ENCODE measurements at regions not wholly inside any gene's neighbourhood (a gene's known extent, or its start where the extent isn't known, plus 50 kb on each side); places are given as distances from the start of the nearest gene placed in this dataset.
"Not testable (repeated sequence)": the region's sequence is repeated elsewhere in the genome, so short reads cannot be mapped to it uniquely, and the experiment has no call there.

DNA sequence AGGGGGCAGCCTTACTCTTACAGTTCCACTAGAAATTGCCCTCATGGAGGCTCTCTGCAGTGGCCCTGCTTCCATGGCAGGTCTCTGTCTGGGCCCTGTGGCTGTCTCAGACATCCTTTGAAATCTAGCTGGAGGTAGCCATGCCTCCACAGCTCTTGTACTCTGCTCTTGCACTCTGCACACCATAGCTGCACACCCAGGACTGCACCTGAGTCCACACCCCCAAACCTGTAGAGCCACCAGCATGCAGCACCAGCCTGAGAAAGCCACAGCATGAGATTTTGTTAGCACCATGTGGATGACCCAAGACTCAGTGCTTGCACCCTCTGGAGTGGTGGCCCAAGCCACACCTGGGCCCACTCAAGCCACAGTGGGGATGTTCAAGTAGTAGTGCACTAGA lies 376.2 kb upstream of the RND3 start:
- no peak for DNase-seq (ENCODE audit: low read depth in 4 of 4, low spot score in 2 of 4)

DNA sequence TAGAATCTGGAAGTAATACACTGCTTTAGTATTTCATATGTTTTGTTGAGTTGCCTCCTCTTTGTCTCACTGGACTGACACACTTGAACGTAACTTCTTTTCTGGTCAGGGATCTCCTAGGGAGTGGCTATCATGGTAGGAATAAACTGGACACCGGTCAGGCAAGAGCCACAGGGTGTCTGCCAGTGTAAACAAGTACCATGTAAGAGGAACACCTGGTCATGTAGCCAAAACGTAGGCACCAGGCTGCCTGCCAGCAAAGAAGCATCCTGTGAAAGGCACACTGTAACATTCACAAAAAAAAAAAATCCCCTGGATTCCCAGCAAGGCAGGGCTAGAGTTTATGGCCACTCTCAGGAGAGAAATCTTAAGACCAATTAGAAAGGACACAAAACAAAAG lies 372.8 kb upstream of the RND3 start:
- DNase-seq (ENCODE audit: low read depth in 4 of 4, low spot score in 2 of 4), result no peak

DNA sequence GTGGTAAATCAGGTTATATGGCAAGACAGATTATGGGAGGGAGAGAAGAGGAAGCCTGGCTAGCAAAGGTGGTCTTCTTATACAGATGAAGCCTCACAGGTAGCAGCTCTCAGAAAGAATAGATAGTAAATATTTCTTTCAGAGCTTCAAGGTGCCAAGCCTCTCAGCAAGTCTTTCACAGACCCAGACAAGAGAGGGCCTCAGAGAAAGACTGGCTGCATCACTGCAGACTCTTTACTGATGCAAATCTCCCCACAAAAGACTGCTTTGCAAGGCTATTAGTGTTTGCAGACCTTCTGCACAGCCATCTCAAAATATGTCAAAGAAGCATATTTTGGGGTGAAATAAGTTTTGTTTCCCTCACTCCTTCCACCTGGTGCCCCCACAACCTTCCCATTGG lies 372.4 kb upstream of the RND3 start:
- DNase-seq (ENCODE audit: low read depth in 4 of 4, low spot score in 2 of 4), result no peak

DNA sequence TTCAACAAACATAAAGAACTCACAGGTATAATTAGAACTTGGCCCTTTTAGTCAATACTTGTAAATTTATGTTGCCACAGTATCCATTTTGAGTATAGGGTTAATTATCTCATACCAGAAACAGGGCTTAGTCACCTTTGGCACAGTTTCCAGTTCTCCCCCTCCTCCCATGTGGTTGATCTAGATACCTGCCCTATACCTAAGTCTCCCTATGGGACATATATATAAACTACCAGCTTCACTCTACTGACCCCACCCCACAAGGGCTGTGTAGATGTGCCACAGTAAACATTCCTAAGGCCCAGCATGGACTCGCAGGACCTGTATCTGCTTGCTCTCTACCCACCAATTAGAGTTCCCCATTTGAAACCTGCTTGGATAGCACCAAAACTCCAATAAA lies 371.7 kb upstream of the RND3 start:
- DNase-seq (ENCODE audit: low read depth in 4 of 4, low spot score in 2 of 4), result no peak

DNA sequence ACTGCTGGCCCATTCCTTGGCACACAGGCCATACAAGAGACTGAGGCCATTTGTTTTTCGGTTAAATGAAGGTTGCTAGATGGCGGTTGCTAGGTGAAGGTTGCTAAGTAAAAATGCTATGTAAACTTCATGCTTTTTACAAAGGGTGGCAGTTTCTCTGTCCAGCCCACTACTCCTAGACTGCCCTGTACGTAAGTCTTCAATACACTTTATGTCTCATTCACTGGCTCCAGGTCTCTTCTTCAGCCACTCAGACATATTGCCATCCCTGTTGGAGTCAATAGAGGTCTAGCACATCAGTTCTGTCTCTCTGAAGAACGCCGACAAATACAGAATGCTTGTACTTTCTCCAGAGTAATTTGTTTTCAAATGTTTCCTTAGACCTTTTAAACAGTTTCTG lies 370.9 kb upstream of the RND3 start:
- DNase-seq (ENCODE audit: low read depth in 4 of 4, low spot score in 2 of 4), result no peak

DNA sequence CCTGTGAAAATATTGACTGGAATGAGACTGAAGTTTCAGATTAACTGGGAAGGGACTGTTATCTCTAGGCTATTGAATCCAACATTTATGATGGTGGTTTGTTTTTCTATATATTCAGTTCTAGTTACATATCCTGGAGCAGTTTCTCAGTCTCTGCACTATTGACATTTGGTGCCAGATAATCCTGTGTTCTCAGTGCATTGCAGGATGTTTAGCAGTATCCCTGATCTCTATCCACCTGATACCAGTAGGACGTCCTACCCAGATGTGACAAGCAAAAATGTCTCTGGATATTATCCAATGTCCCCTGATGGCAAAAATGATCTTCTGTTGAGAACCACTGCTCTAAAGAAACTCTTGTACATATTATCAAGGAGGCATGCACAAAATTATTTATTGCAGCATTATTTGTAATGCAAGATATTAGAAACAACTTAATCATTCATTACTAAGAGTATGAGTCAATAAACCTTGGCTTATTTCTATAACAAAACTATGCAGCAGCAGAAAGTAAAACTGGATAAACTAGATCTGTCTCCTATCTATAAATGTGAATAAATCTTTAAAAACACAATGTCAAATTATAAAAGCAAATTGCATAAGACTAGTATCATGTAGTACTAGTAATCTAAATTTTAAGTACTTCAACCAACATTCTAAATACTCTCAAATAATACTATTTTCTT lies 369.3 kb upstream of the RND3 start:
- DNase-seq (ENCODE audit: low read depth in 4 of 4, low spot score in 2 of 4), result no peak

DNA sequence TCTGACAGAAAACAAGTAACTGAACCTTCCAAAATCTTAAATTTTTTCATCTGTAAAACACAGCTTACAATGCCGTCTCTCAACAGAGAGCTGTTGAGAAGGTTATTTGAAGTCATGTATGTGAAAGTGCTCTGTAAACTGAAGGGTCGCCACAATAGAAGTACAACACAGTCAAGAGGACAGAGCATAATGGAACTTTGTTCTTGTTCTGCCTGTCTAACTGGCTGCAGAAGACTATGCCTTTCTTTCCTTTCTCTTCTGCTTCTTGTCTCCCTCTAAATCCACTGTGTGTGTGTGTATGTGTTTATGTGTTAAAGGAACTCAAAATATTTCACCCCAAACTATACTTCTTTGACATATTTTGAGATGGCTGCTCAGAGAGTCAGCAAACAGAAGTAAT lies 365.8 kb upstream of the RND3 start:
- no peak for DNase-seq (ENCODE audit: low read depth in 4 of 4, low spot score in 2 of 4)

DNA sequence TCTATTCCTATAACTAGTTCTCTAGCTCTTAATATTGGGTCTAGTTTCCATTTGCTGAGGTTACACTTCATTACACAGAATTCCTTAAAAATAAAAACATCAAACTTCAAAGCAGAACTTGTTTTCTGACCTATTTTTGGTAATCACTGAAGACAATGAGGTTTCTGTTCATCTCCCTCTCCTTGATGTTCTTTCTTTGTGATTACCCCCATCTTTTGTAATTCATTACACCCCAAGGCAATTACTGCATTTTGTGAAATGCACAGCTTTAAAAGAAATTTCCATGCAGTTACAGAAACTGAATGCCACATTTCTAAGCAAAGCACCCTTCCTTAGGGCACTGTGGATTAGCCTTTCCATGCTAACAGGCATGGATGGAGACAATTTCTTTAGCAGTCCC lies 363.2 kb upstream of the RND3 start:
- DNase-seq (ENCODE audit: low read depth in 4 of 4, low spot score in 2 of 4), result no peak

DNA sequence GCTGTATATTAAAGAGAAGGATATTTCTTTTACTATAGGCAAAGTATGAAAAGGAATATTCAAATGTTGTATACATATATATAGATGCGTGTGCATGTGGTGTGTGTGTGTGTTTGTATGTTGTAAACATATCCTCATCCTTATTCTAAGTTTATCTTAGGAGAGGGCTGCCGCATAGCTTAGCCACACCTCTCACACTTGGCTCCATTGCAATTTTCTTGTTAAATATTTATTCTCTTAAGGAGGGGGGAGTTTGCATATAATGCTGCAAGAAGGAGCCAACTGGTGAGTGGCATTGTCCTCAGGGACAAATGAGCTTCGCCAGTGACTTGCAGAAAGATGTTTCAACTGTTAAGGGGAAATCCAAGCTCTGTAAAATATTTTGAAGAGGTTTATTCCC lies 360.1 kb upstream of the RND3 start:
- DNase-seq (ENCODE audit: low read depth in 4 of 4, low spot score in 2 of 4), result no peak

DNA sequence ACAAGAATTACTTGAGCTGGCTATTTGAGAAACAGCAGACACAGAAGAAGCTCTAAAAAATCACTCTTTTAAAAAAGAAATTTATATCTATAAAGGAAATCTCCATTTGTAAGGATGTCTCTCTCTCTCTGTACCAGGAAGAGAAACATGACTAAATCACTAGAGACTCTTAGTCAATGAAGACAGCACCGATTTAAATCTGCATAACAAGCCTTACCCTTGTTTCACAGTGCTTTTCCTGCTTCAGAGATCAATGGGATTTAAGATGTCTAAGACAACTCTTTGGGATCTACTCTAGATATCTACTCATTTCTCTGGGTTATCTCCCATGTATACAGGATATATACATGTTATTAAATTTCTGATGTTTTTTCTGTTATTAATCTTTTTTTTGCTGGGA lies 359.2 kb upstream of the RND3 start:
- DNase-seq (ENCODE audit: low read depth in 4 of 4, low spot score in 2 of 4), result no peak

DNA sequence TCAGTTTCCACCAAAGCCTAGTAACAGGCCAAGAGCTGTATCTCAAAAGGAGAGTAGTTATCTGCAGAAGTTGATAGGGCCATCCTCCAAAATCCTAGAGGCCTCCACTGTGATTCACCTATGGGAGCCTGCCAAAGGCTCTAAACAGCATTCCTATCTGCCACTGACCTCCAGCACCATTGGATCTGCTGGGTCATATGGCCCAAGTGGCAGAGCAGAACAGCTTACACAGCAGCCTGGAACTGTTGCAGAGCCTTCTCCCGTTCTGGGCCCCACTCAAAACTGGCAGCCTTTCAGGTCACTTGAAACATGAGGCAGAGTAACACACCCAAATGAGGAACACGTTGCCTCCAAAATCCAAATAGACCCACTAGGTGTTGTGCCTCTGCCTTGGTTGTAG lies 345.2 kb upstream of the RND3 start:
- no peak for DNase-seq (ENCODE audit: low read depth in 4 of 4, low spot score in 2 of 4)

DNA sequence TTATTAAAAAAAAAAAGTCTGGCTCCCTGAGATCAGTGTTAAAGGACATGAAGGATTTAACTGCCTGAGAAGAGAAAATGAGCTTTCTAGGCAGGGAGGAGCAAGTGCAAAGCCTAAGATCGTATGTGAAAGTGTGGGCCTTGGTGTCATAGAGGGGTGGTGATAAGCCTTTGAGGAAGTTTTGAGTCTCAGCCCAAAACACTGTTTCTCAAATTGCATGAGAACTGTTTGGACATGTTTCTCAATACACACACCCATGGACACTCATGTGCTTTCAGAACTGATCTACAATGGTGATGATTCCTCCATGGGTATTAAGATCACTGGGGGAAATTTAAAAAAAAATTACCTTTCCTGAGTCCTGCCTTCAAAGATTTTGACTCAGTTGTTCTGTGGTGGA lies 336.7 kb upstream of the RND3 start:
- DNase-seq (ENCODE audit: low read depth in 4 of 4, low spot score in 2 of 4), result no peak

DNA sequence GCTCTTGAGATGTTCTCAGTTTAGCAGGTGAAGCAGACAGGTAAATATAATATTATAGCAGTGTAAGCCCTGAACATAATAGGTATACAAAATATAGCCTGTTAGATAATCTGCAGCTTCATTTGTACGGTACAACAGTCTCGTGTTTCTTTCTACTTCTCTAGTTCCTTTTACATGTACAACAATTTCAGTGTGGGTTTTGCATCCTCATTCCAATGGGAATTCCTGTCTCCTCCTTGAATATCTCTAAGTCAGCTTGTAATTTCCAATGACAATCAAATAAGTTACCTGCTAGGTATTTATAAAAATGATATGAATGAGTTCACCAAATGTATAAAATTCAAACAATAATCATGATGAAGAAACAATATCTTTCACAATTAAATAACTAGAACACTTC lies 330.0 kb upstream of the RND3 start:
- no peak for DNase-seq (ENCODE audit: low read depth in 4 of 4, low spot score in 2 of 4)

DNA sequence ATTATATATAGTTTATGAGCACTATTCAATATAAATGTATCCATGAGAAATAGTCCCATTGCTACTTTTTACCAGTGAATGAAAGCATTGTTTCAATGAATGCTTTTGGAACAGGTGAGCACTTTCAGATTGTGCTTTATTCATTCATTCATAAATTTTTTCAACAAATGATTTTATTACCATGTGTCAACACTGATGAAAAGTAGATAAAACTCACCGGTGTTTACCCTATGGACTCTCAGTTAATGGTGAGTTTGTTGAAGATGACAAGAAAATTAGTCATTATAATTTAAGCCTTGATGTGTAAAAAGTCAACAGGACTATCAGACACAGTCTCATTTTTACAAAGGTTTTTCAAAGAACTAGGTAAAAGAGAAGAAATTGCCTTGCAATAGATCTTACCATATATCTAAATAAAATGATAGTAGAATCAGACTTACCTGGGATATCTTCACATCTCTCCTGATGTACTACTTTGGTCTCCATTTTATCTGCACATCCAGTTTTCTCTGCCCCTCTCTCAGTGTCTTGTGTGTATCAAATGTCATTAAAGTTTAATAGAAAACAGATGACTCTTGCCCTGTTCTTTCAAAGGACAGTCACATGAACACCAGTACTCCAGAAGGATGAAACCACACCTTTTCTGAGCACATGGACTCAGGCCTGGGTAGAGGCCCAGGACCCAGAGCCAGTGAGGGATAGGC lies 325.3 kb upstream of the RND3 start:
- no peak for DNase-seq (ENCODE audit: low read depth in 4 of 4, low spot score in 2 of 4)

DNA sequence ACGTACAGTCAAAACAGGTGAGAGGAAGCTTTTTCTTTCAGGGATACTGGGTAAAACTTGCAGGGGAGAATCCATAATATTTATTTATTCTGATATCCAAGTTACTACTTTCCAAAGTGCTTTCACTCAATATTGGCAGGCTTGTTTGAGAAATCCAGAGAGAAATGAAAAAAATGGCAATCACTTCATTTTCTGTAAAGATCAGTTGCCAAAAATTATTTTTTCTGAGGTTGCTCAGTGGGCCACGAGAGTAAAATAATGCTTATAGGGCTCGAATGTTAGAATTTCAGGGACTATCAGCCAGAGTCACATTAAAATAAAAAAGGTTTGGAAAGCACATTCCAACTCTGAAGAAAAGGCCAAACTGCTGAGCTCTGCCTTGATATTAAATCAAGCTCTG lies 324.6 kb upstream of the RND3 start:
- DNase-seq (ENCODE audit: low read depth in 4 of 4, low spot score in 2 of 4), result no peak

DNA sequence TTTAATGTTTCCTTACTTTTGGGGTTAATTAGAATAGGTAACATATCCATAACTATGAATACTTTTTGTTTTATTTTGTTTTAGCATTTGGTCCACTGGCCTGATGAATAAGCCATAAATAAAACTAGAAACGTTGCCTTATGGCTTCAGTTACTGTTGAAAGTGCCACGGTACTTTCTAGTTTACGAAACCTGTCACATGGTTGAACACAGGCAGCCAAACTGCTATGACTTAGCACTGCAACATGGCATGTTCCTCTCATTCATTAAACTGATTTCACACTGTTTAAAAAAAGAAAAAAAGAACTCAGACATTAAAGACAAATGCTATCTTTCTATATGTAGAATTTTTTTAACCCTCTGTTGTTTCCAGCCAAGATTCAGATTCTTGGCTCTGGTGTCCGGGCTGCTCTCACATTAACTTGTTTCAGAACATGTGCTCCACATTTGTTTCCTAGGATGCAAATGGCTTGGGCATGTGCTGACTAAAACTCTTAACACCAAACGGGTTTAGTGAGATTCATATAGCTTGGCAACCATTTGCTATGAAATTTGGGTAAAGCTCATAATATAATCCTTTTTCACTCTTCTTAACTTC lies 323.9 kb upstream of the RND3 start:
- no peak for DNase-seq (ENCODE audit: low read depth in 4 of 4, low spot score in 2 of 4)

DNA sequence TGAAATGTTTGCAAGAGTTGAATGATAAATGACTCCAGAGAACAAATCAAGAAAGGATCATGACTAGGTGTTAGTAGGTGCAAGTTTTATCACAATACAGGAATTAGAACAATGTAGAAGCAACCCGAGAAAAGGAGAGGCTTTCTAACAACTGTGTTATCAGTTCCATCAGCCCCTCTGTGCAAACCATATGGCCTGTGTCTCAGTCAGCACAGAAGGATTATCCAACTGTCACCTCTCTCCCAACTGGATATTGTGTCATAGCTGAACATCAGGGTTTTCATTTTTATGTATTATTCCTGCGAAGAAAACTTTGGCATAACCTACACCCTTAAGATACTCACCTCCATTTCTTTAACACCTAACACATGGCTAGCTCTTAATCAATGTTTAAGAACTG lies 321.6 kb upstream of the RND3 start:
- DNase-seq (ENCODE audit: low read depth in 4 of 4, low spot score in 2 of 4), result no peak

DNA sequence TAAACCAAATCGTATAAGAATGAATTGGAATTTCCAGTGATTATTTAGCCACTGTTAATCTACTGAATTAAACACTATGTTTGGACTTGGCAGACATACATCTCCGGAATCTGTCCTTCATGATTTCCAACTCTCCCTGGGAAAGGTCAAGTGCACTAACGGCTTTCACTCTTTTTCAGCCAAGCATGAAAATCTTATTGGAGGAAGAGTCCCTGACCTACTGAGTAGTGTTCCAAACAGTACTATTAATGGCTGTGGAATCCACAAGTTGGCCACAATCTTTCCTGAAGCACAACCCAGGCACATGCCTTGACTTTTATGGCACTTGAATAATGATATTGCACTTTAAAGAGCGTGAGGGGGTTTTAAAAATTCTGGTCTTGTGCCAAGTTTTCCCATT lies 318.9 kb upstream of the RND3 start:
- peak in 1 of 4 donors; percentile 31 for DNase-seq (ENCODE audit: low read depth in 4 of 4, low spot score in 2 of 4)

DNA sequence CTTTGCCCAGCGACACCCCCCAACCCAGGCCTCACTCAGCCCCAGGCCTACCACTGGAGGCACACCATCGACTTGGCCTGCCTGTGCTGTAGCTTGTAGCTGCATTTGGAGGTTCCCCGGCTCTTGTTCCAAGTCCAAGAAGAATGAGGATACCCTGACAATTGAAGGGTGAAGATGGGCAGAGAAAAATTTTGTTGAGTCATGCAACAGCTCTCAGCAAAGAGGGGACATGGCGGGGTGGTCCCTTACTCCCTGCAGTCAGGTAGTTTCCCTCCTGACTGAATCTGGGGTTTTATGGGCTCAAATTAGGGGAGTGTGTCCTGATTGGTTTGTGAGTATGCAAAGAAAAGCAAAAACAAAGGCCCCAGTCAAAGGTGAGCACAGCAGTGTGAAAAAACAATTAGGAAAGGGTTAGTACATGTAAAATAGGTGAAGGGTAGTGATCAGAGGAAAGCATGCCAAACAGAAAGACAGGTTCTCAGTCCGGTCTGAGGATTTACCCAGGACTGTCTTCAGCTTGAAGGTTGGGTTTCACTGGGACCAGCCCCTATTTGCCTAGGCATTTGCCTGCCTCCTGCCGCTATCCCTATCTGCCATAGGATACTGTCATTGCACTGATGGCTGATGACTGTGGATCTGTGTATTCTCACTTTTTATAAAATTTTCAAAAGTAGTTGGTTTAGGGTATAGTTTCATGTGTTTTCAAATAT lies 316.4 kb upstream of the RND3 start:
- no peak for DNase-seq (ENCODE audit: low read depth in 4 of 4, low spot score in 2 of 4)

DNA sequence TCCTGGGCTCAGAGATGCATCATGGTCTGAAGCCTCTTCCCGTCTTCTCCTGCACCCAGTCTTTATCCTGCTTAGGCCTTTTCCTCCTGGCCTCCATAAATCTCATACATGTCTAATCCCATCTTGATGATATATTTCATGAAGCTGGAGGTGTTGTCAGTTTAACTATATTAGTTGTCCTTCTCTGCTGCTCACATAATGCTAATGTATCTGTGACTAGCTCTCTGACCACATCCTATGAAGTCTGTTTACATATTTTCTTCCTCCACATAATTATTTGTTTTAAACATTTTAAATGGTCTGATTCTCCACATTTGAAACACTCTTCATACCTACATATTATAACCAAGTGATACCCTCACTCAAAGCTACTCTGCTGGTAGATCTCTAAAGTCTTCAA lies 315.2 kb upstream of the RND3 start:
- DNase-seq (ENCODE audit: low read depth in 4 of 4, low spot score in 2 of 4), result no peak

DNA sequence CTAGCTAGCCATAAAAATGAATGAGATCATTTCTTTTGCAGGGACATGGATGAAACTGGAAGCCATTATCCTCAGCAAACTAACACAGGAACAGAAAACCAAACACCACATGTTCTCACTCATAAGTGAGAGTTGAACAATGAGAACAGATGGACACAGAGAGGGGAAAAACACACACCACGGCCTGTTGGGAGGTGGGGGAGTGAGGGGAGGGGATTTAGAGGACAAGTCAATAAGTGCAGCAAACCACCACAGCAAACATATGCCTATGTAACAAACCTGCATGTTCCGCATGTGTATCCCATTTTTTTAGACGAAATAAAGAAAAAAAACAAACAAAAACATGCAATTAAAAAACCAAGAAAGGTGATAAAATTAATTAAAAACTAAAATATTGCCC lies 308.8 kb upstream of the RND3 start:
- DNase-seq (ENCODE audit: low read depth in 4 of 4, low spot score in 2 of 4), result not testable (repeated sequence)
